ENCODE measurements at regions not wholly inside any gene's neighbourhood (a gene's known extent, or its start where the extent isn't known, plus 50 kb on each side); places are given as distances from the start of the nearest gene placed in this dataset.

DNA sequence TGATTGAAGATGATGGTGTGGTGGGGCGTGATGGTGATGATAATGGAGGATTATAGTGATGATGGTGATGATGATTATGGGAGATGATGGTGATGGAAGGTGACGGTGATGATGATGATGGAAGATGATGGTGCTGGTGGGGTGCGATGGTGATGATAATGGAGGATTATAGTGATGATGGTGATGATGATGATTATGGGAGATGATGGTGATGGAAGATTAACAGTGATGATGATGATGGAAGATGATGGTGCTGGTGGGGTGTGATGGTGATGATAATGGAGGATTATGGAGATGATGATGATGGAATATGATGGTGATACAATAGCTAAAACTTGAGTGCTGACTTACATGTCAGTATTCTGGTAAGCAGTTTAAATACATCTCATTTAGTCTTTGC, 391.0 kb upstream of the EEF2KMT start:
- no peak for FAIRE-seq
- no peaks in the 10 kb centered on the region for H3K27me3 ChIP-seq (ENCODE audit: control insufficient read depth, insufficient read depth, low read length)
- H3K36me3 ChIP-seq (ENCODE audit: control insufficient read depth in 2 of 3, insufficient read depth in 3 of 3, low read length in 3 of 3), result no peaks in the 10 kb centered on the region
- H3K27ac ChIP-seq (ENCODE audit: low read depth in 2 of 2, low read length in 2 of 2), result no peak overlapping the region
- DNase-seq, result no peak
- intact Hi-C loops (cut with DNase I), result no loop called here
- no peak overlapping the region for H3K9ac ChIP-seq (ENCODE audit: low read length in 3 of 3)
- H3K4me1 ChIP-seq (ENCODE audit: control insufficient read depth in 2 of 3, insufficient read depth in 2 of 3, low read depth in 1 of 3, low read length in 3 of 3), result no peaks in the 10 kb centered on the region
- TF ChIP-seq, protein P1, sequence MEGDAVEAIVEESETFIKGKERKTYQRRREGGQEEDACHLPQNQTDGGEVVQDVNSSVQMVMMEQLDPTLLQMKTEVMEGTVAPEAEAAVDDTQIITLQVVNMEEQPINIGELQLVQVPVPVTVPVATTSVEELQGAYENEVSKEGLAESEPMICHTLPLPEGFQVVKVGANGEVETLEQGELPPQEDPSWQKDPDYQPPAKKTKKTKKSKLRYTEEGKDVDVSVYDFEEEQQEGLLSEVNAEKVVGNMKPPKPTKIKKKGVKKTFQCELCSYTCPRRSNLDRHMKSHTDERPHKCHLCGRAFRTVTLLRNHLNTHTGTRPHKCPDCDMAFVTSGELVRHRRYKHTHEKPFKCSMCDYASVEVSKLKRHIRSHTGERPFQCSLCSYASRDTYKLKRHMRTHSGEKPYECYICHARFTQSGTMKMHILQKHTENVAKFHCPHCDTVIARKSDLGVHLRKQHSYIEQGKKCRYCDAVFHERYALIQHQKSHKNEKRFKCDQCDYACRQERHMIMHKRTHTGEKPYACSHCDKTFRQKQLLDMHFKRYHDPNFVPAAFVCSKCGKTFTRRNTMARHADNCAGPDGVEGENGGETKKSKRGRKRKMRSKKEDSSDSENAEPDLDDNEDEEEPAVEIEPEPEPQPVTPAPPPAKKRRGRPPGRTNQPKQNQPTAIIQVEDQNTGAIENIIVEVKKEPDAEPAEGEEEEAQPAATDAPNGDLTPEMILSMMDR (IDR thresholded peaks at IDR 0.05; ENCODE audit: borderline replicate concordance, extremely low read depth, insufficient read depth), result no peak
- no peak overlapping the region for H3K4me3 ChIP-seq (ENCODE audit: low read length in 3 of 3)
- H3K9me3 ChIP-seq (ENCODE audit: control insufficient read depth in 2 of 3, insufficient read depth in 1 of 3, low read length in 3 of 3), result peaks cover 0 to 3% (median 0%) of the 10 kb centered on the region in 3 donors

GRCh38 chr16:5487728-5488127, 390.1 kb upstream of the EEF2KMT start:
- H3K9me3 ChIP-seq (ENCODE audit: control insufficient read depth in 2 of 3, insufficient read depth in 1 of 3, low read length in 3 of 3), result peaks cover 0 to 3% (median 0%) of the 10 kb centered on the region in 3 donors
- H3K27me3 ChIP-seq (ENCODE audit: control insufficient read depth, insufficient read depth, low read length), result no peaks in the 10 kb centered on the region
- no peak overlapping the region for H3K4me3 ChIP-seq (ENCODE audit: low read length in 3 of 3)
- no peak overlapping the region for H3K9ac ChIP-seq (ENCODE audit: low read length in 3 of 3)
- TF ChIP-seq, protein P1 (IDR thresholded peaks at IDR 0.05; ENCODE audit: borderline replicate concordance, extremely low read depth, insufficient read depth), result no peak
- no peak overlapping the region for H3K27ac ChIP-seq (ENCODE audit: low read depth in 2 of 2, low read length in 2 of 2)
- H3K36me3 ChIP-seq (ENCODE audit: control insufficient read depth in 2 of 3, insufficient read depth in 3 of 3, low read length in 3 of 3), result no peaks in the 10 kb centered on the region
- H3K4me1 ChIP-seq (ENCODE audit: control insufficient read depth in 2 of 3, insufficient read depth in 2 of 3, low read depth in 1 of 3, low read length in 3 of 3), result no peaks in the 10 kb centered on the region
- FAIRE-seq (no peak), DNase-seq (no peak)
- intact Hi-C loops (cut with DNase I), result no loop called here

- no peak for DNase-seq
- Histone ChIP-seq H3K27ac (ENCODE audit: low read depth in 2 of 2, low read length in 2 of 2) (no peak overlapping the region), H3K4me3 (ENCODE audit: low read length in 3 of 3) (no peak overlapping the region), H3K36me3 (ENCODE audit: control insufficient read depth in 2 of 3, insufficient read depth in 3 of 3, low read length in 3 of 3) (no peaks in the 10 kb centered on the region), H3K4me1 (ENCODE audit: control insufficient read depth in 2 of 3, insufficient read depth in 2 of 3, low read depth in 1 of 3, low read length in 3 of 3) (no peaks in the 10 kb centered on the region), H3K27me3 (ENCODE audit: control insufficient read depth, insufficient read depth, low read length) (no peaks in the 10 kb centered on the region), H3K9ac (ENCODE audit: low read length in 3 of 3) (no peak overlapping the region), H3K9me3 (ENCODE audit: control insufficient read depth in 2 of 3, insufficient read depth in 1 of 3, low read length in 3 of 3) (no peaks in the 10 kb centered on the region)
- intact Hi-C loops (cut with DNase I), result no loop called here
- TF ChIP-seq, protein P1 (IDR thresholded peaks at IDR 0.05; ENCODE audit: borderline replicate concordance, extremely low read depth, insufficient read depth), result no peak
- FAIRE-seq, result no peak
Observed at GRCh38 chr16:5482256-5482655, 384.7 kb upstream of the EEF2KMT start.
